Stimulated activated CD4-positive, alpha-beta T cell treated with anti-CD3 and anti-CD28 coated beads, Interleukin-1b, Interleukin-23, amount 100 ng/mL, for 24 hours (primary cell): ENCODE measurements at regions not wholly inside any gene's neighbourhood (a gene's known extent, or its start where the extent isn't known, plus 50 kb on each side); places are given as distances from the start of the nearest gene placed in this dataset.

Source experiments
- DNase-seq, 4 experiments: peaks; one replicate each; pipeline ENCODE4 v3.0.0-alpha.2; 2020; ENCODE audit warnings: low read depth in 4 of 4, low spot score in 1 of 4

DNA sequence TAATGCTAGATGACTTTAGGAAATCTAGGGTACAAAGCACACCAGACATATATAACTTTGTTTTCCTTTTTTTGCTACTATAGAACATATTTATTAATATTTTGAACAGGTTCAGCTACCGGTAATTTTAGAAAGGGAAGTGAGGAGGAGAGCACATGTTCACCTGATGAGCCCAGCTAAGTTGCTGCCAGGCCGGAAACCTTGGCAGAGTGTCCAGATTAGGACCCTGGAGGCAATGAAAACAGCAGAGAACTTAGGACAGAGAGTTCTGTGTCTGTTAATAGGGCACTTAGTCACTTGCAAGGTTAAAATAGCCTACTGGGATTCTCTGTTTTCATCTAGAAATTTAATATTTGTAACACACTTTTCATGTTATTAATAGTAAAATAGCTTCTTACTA lies 348.9 kb upstream of the CPEB2 start:
- no peak for DNase-seq

DNA sequence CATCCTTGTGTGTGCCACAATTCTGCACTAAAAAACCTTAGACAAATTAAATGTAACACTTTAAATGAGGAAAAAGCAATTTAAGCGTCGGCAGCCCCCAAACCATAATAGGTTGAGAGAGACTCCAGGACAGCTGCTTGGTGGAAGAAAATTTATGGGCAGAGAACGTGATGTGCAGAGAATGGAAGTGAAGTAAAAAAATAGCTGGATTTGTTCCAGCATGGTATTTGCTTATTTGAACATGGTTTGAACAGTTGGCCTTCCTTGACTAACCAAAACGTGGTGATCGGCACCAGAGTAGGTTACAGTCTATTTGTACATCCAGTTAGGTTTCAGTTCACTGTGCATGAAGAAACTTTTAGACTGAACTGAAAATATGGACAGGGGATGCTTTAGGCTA lies 343.0 kb upstream of the CPEB2 start:
- no peak for DNase-seq

DNA sequence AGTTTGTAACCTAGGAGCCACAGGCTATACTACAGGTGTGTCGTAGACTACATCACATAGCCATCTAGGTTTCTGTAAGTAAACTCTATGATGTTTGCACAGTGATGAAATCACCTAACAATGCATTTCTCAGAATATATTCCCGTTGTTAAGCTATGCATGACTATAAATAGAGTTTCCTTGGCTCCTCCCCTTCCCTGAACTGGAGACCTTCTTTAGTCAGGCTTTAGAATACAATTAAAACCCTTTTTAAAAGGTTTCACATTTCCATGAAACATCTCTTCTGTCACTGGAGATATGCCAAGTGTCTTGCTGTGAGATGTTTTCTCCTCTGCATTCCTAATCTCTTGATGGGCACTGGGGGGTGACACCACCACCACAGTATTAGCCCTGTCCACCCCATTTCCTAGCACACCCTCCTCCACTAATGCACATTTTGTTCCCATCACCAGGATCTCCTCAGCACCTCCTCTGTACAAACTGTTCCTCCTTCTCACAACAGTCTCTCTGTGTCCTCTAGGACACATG lies 334.6 kb upstream of the CPEB2 start:
- no peak for DNase-seq

DNA sequence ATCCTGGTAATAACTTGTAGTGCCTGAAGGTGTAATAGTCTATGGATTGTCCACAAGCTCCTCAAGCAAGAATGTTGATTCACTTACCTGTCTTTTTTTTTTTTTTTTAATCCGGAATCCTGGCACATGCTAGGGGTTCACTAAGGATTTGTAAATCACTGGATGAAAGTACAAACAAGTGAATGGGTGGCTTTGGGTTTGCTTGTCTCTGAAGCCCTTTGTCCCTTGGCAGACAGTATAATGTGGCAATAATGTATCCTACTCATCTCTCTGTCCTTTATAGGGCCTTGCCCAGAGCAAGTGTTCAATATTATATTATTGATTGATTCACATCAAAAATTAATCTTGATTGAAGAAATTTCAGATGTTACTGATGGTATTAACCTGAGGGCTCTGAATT lies 334.0 kb upstream of the CPEB2 start:
- no peak for DNase-seq

DNA sequence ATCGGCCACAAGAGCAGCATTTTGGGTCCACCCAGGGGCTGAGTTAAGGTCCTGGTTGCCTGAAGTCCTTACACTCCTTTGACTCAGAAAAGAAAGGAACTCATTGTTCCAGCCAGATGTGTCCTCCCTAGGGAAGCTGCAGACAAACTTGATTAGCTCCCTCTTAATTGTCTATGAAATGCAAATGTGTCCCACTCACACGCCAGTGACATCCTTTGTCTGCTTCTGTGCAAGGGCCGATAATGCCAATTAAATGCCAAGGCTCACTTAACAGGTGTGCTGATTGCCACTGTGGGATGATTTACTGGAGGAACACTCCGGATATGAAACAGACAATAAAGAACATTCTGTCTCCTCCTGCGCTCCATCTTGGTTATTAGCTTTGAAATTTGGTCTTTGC lies 332.9 kb upstream of the CPEB2 start:
- DNase-seq = no peak

DNA sequence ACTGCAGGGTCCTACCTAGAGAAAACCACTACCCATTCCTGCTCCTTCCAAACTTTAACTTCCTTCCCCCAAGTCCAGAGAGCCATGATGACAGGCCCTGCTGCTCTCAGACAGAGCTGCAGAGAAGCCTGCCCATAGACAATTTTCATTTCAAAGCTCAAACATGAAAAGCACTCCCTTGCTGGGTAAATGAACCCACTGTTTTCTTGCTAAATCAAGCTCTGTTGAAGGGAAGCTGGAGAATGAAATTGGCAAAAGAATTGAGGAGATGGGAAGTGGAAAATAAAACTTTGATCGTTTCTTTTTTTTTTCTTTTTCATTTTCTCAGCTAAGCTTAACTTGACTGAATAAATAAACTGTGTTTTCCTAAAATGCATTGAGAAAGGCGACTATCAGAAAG lies 331.1 kb upstream of the CPEB2 start:
- DNase-seq = no peak

DNA sequence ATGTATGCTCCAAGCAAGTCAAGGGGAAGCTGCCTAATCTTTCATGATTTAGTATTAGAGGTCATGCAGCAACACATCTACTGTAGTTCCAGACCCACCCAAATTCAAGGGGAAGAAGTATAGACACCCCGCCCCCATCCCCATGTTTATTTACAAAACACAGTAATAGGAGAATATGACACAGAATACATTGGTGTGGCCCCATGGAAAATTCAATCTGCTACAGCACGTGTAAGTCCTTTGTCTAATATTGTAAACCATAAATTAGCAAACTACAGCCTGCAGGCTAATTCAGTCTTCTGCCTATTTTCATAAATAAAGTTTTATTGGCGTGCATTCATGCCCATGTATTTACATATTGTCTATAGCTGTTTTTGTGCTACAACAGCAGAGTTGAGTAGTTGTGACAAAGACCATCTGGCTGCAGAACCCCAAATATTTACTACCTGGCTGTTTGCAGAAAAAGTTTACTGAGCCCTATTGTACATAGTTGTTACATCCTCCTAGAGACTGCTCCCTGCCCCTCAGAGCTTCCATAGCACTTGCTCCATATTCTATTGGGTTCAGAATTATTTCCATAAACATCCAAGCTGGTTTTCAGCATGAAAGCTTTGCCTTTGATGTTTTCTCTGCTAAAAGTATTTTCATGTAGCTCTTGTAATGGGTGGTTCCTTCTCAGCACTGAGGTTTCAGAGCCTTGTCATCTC lies 326.8 kb upstream of the CPEB2 start:
- no peak for DNase-seq

DNA sequence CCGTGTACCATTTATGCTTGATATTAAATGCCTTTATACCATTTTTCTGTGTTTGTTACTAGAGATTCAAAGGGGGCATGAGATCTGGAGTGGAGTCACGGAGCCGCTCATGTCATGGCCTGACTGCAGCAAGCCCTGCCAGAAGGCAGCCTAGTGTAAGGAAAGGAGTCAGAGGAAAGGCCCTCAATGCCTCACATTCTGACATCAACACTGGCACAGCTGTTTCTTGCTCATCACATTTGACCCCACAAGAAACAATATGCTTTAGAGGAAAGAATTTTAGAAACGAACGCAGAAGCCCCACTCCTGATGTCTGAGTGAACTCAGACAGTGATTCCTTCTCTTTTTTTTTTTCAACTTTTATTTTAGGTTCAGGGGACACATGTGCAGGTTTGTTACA lies 322.4 kb upstream of the CPEB2 start:
- no peak for DNase-seq

DNA sequence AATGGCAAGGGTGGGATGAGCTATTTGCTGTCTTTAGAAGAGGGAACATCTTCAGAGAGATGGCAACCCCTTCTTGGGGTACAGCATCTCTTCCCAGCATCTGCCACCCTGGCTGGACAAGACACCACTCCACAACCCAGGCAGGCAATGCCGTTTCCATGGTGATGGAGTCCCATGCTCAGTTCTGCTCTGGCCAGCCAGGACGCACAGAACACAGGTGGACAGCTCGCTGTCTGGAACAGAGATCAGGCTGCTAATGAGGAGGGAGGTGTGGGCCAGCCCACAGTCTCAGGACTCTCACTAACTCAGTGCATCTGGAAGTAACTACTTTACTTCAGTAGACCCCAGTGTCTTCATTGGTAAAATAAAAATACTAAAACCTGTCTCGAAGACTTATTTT lies 321.0 kb upstream of the CPEB2 start:
- no peak for DNase-seq

DNA sequence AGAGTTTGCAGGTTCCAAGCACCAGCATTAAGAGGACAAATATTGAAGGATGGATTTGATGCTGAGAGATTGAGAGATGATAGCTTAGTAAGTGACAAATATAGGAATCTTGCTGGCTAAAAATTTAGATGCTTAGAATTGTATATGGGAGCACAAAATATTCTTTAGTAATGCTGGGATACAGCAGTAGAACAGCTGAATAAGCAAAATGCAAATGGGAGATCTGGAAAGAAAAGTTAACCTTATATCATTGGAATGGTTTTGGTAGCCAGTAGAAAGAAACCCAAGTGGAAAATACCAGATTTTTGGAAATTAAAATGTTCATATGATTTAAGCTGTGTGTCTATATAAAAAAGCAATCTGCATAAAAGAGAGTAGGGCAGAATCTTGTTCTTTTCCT lies 308.6 kb upstream of the CPEB2 start:
- no peak for DNase-seq

DNA sequence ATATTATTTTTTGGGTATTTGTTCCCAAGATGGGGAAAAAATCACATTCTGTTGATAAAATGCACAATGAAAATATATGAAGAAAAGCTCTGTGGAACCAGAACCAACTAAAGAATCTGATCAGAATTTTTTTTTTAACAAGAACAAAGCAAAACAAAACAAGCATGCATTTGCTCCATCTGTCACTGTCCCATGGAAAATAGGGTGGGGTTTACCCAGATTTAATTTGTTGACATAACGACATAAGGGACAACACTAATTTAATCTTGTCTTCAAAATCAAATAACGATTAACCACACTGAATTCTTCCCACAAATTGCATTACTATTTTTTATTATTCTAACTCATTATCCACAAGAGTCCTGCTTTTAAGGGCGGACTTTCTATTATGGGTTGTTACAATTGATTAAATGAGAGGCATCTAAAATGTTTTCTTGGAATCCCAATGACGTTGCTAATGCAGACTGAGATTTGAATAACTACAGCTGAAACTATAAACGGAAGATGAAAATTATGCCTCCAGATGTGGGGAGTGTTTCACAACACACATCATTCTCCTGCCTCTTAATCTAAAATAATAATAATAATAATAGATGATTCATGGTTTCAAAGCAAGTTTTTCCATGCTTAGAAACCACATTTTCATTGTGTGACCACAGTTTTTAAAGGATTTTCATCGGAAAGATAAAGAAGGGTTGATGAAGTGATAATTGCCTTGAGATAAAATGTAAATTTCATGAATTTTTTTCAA lies 307.0 kb upstream of the CPEB2 start:
- no peak for DNase-seq

DNA sequence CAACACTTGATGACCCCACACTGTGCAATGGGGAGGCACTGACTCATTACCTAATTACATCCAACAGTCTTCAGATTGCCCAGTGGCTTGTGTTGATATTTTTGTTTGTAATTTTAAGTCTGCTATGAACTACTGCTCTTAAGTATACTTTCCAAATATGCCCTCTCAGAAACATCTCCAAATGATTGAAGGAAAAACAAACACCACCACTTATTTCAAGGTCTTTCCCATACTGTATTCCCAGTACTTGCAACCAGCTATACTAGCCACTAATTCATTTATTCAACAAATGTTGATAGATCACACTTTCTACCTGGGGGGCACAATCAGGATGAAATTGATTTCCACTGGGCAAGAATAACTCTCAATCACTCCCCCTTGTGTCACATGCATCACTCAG lies 302.2 kb upstream of the CPEB2 start:
- no peak for DNase-seq

DNA sequence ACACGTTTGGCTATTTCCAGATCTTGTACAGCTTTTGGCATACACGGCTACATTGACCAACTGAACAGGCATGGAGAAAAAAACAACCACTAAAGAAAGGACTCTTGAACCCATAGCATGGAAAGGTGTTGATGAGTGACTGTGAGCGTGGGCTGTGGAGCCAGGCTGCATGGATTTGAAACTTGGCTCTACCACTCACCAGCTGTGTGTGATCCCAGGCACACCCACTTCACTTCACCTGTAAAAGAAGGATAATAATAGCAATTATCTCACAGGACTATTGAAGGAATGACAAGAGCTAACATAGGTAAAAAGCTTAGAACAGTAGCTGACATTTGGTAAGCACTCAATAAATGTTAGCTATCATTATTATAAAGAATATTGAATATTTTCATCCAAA lies 301.7 kb upstream of the CPEB2 start:
- DNase-seq = no peak

DNA sequence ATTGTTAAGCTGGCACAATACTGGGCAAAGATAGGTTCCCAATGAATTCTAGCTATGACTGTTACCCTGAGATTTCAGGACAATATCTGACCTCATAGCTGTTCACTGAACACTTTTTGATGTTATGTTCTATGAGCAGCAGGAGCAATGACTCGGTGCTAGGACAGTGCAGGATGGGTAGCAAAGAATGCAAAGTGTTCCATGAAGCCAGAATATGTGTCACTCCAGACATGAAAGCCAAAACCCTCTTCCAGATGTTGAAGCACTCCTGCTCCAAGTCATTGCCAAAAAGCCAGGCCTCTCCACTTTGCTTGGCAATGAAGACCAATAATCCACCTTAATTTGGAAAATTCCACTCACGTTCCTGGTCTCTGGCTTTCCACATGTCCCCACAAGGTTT lies 300.9 kb upstream of the CPEB2 start:
- no peak for DNase-seq

DNA sequence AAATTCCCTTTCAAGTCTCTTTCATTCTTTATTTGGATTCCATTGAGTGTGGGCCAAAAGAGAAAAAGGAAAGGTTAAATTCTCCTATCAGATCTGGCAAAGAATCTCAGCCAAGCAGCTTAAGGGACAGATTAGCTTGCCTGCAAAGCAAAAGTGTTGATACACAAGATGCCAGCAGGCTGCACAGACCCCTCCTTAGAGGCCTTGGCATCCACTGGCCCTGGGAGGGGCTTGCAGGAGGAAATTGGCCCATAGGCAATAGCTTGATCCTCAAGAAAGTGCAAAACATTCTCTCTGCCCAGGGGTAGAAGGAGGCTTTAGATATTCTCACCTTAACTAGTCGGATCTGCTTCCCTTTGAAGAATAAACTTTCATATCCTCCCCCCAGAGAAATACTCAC lies 300.4 kb upstream of the CPEB2 start:
- no peak for DNase-seq

DNA sequence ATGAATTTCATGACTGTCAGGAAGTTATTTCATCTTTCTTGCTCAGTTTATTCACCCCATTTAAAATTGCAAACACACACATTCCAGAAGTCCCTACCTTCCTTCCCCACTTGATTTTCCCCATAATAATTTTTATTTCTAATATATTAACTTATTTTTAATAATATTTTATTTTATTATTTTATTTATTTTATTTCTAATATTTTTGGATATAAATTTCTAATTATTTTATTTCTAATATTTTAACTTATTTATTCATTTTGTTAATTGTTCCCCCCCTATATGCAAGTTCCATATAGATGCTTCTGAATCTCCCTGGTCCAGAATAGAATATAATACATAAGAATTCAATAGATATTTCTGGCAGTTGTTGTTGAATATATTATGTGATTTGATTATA lies 293.7 kb upstream of the CPEB2 start:
- no peak for DNase-seq

DNA sequence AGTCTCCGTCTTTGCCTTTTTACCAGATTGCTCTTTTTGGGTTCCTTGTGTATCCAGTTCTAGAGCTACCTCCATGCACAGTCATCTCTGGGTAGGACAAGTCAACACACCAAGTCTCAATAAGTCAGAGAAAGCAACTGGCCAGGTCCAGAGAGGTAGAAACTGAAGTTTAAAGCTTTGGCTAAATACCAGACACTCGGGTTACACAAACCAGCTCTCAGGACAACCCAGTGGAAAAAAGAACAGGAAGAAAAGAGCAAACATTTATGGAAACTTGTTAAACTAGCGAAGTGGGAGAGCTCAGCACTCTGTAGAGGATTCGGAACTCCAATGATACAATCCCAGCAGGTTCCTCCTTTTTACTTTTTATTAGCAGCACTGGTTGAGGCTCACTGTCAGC lies 291.0 kb upstream of the CPEB2 start:
- no peak for DNase-seq

DNA sequence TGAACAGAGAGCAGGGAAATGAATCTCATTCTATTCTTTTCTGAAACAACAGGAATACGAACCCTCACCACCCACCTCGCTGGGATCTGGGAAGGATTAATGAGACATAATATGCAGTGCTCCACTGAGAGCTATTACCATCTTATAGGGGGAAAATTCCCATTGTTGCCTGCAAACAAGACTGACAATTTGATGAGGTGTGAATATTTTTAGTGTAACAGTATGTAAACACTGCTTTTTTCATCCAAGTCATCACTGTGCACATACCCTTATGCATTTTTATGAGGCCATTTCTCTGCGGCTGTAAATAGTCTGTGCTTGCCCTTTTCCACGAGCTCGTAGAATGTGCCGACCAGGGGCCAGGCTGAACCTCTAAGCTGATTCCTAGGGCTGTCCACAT lies 285.6 kb upstream of the CPEB2 start:
- DNase-seq = no peak

DNA sequence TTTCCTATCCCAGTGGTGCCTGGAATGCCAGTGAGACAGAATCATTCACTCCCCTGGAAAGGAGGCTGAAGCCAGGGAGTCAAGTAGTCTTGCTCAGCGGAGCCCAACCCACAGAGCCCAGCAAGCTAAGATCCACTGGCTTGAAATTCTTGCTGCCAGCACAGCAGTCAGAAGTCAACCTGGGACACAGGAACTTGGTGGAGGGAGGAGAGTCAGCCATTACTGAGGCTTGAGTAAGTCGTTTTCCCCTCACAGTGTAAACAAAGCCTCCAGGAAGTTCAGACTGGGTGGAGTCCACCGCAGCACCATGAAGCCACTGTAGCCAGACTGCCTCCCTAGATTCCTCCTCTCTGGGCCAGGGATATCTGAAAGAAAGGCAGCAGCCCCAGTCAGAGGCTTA lies 283.2 kb upstream of the CPEB2 start:
- no peak for DNase-seq

DNA sequence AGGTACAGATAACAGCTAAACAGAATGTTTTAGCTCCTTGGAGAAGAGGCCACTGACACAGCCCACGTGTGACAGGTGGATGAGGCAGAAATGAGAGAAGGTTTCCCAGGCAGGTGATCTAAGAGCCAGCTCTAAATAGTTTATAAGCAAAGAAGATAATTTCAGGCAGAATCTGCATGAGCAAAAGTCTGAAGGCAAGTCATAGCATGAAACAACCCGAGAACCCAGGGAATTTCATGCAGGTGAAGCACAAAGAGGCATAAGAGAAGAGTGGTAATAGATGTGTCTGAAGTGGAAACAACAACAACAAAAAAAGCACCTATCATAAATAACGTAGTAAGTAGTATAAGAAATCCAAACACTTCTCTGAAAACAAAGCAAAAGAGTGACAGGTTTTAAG lies 275.8 kb upstream of the CPEB2 start:
- DNase-seq = no peak

DNA sequence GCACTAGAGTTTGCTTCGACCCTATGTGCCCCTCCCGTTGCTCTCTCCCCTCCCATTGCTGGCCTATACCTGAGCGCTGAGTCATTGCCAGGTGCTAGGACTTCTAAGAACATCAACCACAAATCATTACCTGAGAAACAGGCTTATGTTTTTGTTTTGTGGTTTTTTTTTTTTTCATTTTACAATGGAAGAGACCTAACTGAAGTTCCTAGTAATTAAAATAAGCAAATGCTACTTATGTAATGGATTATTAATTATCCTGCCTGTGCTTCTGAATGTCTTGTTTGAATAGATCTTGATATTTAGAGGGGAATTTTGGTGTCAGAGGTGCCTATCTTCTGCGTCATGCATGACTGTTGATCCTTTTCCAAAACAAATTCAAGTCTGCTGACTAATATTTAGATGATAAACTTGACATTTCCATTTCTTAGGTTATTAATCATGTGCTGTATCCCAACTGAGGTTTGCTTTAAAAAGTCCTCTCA lies 275.4 kb upstream of the CPEB2 start:
- no peak for DNase-seq

DNA sequence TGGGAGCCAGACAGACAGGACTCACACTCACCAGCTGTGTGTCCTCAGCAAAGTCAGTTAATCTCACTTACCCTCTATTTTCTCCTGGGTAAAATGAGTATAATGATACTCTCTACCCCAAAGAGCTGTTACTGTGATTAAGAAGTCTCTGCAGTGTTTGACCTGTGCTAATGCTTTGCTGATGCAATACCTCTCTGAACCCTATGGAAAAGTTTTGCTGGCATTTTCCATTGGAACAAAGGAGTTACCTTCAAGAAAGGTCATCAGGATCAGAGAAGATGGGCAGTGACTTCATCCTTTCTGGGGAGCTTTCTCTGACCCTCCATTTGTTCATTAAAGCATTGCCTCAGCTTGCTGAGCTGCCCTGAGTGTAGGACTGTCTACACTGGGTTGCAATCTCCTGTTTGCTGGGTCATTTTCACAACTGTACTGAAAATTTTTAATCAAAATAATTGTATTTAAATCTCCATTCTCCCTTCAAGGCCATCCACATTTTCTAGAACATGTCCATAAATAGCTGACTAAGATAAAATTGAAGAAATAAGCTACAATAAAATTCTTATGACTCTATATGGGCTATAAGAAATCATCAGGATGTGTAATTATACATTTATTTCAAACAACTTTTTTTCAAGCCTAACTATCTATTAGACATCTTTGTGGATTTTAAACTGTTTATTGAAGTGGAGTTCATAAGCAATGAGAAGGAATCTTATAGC lies 272.8 kb upstream of the CPEB2 start:
- DNase-seq = no peak
